GM10248 (cell line): ENCODE measurements at regions not wholly inside any gene's neighbourhood (a gene's known extent, or its start where the extent isn't known, plus 50 kb on each side); places are given as distances from the start of the nearest gene placed in this dataset.

Experiments
- CTCF ChIA-PET: fragments of 300-600 bp; sonication (Branson Sonifier 250); formaldehyde crosslinking; extraction: SDS; loops from one replicate; lab custom pipeline; 2021; ENCODE audit warnings: antibody characterized with exemption; lab: Yijun Ruan, JAX
- POLR2A ChIA-PET: fragments of 350-650 bp; sonication (Branson Sonifier 250); formaldehyde crosslinking; extraction: SDS; loops from one replicate; lab custom pipeline; 2020; ENCODE audit warnings: antibody characterized with exemption; lab: Yijun Ruan, JAX
- DNase-seq: peaks from one replicate; pipeline ENCODE4 v3.0.0; 2012; ENCODE audit errors: extremely low spot score
- TF ChIP-seq, protein P1 (sequence below): IDR thresholded peaks from 2 replicates; pipeline ENCODE4 v1.5.1; 2012; ENCODE audit warnings: mild to moderate bottlenecking, low read depth; ENCODE audit errors: extremely low read depth, missing control alignments, control extremely low read depth

DNA sequence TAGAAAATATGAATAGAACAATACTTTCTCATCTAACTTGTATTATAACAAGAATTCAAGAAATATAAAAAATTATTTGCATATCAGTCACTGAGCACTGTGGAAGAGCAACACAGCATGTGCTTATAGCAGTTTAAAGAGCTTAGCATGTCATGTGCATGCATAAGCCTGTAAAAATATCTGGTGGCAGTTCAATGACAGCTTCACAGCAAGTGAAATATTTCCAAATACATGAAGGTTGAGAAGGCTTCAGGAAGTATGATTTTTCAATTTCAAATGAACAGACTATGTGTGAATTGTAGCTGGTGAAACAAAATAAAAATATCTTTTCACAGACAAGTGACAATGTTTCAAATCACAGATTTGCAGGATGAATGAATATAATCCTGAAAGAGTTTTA is 128.5 kb downstream of the PRDM9 start:
- ChIA-PET POLR2A (no interaction called here), CTCF (no interaction called here)
- TF ChIP-seq, protein P1, sequence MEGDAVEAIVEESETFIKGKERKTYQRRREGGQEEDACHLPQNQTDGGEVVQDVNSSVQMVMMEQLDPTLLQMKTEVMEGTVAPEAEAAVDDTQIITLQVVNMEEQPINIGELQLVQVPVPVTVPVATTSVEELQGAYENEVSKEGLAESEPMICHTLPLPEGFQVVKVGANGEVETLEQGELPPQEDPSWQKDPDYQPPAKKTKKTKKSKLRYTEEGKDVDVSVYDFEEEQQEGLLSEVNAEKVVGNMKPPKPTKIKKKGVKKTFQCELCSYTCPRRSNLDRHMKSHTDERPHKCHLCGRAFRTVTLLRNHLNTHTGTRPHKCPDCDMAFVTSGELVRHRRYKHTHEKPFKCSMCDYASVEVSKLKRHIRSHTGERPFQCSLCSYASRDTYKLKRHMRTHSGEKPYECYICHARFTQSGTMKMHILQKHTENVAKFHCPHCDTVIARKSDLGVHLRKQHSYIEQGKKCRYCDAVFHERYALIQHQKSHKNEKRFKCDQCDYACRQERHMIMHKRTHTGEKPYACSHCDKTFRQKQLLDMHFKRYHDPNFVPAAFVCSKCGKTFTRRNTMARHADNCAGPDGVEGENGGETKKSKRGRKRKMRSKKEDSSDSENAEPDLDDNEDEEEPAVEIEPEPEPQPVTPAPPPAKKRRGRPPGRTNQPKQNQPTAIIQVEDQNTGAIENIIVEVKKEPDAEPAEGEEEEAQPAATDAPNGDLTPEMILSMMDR: no peak
- DNase-seq: no peak

- ChIA-PET POLR2A (no interaction called here), CTCF (no interaction called here)
- DNase-seq: no peak
- TF ChIP-seq, protein P1: no peak
Measured at GRCh38 chr5:23639326-23639725, 131.9 kb downstream of the PRDM9 start.

- DNase-seq: no peak
- CTCF ChIA-PET: no interaction called here
- POLR2A ChIA-PET: no interaction called here
- TF ChIP-seq, protein P1: no peak
Measured at GRCh38 chr5:23648656-23649055, 141.2 kb downstream of the PRDM9 start.

DNA sequence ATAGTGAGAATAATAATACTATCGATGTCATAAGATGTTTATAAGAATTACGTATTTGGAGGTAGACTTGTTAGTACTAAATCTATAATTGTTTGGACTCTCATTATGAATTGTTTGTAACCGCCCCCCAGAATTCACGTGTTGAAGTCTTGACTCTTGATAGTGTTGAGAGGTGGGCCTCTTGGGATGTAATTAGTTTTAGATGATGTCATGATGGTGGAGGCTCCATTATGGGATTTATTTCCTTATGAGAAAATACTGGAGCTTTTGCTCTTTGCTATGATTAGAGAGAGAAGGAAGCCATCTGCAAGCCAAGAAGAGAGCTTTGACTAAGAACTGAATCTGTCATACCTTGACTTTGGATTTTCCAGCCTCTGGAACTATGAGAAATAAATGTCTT is 142.2 kb downstream of the PRDM9 start:
- no peak for DNase-seq
- CTCF ChIA-PET: no interaction called here
- POLR2A ChIA-PET: no interaction called here

GRCh38 chr5:23655674-23656073 is 148.3 kb downstream of the PRDM9 start:
- DNase-seq: no peak
- ChIA-PET POLR2A (no interaction called here), CTCF (no interaction called here)
- TF ChIP-seq, protein P1: no peak

More for the DNA sequence above, 142.2 kb downstream of the PRDM9 start:
- TF ChIP-seq, protein P1: no peak

DNA sequence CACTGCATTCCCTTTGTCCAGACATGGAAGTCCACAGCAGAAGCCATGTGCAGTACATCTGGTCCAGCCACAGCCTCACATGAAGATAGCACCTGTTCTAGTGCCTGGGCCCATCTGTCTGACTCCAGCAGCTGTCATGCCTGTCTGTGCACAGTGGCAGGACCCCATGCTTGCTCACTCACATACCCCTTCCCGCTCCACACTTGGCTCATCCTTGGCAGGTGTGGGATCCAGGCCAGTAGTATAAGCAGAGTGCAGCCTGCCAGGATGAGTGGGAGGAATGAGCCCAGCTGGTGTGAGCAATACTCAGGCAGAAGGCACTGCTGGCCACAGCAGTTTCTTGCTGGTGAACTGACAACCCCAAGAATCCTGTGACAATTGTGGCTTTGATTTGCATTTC is 168.0 kb downstream of the PRDM9 start:
- POLR2A ChIA-PET: no interaction called here
- no peak for DNase-seq
- CTCF ChIA-PET: no interaction called here
- TF ChIP-seq, protein P1: no peak

- POLR2A ChIA-PET: no interaction called here
- DNase-seq: no peak
- TF ChIP-seq, protein P1: no peak
- CTCF ChIA-PET: no interaction called here
Measured at GRCh38 chr5:23677996-23678395, 170.6 kb downstream of the PRDM9 start.
